Astrocyte of the spinal cord (primary cell): ENCODE measurements at regions not wholly inside any gene's neighbourhood (a gene's known extent, or its start where the extent isn't known, plus 50 kb on each side); places are given as distances from the start of the nearest gene placed in this dataset.

Experiments used
- DNase-seq: peaks from one replicate; pipeline ENCODE4 v3.0.0; 2011; ENCODE audit warnings: low read depth, low spot score
- H3K4me3 ChIP-seq: 2 replicates; pipeline ENCODE4 v1.5.1; 2011; ENCODE audit warnings: low read depth, mild to moderate bottlenecking, low read length, moderate library complexity
- in situ Hi-C: cut with HindIII; loops from 2 replicates; pipeline ENCODE4 v1.10.0; 2017; ENCODE audit warnings: low sequenced_read_pairs
- TF ChIP-seq, protein P1 (sequence below): IDR thresholded peaks from 2 replicates; pipeline ENCODE4 v1.5.1; 2012; ENCODE audit warnings: low read depth, mild to moderate bottlenecking, low read length, inconsistent platforms

DNA sequence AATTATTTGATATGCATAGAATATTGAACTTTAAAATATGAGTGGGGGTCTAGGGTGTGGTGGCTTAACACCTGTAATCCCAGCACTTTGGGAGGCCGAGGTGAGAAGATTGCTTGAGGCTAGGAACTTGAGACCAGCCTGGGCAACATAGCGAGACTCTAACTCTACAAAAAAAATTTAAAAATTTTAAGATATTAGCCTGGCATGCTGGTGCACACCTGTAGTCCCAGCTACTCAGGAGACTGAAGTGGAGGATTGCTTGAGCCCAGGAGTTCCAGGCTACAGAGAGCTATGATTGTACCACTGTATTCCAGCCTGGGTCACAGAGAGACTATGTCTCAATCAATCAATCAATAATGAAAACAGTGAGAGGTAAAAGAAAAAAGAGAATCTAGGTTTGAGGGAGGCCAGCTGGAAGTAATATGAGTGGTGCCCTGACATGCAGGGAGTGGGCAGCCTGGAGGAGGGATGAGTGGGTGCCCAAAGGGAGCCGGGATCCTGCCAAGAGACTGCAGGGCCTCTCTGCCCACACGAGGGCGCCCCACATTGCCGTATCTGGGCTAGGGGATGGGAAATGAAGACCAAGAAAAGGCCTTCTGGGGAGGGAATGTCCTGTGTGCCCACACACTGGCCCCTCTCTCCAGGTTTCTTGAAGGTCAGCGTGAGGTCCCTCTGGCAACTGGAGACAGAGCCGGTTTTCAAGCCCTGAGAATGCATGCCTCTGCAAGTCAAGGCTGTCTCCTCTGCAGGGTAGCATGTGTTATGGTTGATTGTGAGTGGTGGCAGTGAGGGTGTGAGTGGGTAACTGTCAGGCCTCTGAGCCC lies 93.9 kb upstream of the PPM1J start:
- no peak overlapping the region for H3K4me3 ChIP-seq

DNA sequence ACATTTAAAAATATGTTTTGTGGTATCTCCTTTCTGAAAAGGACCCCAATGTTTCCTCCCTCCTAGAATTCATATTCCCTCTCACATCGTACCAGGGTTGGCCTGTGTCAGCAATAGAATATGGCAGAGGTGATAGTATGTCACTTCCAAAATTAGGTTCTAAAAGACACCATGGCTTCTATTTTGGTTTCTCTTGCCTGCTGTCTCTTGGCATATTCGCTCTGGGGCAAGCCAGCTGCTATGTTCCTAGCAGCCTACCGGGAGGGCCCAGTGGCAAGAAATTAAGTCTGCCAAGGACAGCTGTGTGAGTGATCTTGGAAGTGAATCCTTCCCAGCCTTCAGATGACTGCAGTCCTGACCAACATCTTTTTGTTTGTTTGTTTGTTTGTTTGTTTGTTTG lies 92.9 kb upstream of the PPM1J start:
- DNase-seq: no peak
- no peak overlapping the region for H3K4me3 ChIP-seq
- in situ Hi-C loops: no loop called here
- TF ChIP-seq, protein P1, sequence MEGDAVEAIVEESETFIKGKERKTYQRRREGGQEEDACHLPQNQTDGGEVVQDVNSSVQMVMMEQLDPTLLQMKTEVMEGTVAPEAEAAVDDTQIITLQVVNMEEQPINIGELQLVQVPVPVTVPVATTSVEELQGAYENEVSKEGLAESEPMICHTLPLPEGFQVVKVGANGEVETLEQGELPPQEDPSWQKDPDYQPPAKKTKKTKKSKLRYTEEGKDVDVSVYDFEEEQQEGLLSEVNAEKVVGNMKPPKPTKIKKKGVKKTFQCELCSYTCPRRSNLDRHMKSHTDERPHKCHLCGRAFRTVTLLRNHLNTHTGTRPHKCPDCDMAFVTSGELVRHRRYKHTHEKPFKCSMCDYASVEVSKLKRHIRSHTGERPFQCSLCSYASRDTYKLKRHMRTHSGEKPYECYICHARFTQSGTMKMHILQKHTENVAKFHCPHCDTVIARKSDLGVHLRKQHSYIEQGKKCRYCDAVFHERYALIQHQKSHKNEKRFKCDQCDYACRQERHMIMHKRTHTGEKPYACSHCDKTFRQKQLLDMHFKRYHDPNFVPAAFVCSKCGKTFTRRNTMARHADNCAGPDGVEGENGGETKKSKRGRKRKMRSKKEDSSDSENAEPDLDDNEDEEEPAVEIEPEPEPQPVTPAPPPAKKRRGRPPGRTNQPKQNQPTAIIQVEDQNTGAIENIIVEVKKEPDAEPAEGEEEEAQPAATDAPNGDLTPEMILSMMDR: no peak

More for the DNA sequence above, 93.9 kb upstream of the PPM1J start:
- TF ChIP-seq, protein P1: peak; percentile 97
- DNase-seq: peak; percentile 66
- in situ Hi-C loops: no loop called here

DNA sequence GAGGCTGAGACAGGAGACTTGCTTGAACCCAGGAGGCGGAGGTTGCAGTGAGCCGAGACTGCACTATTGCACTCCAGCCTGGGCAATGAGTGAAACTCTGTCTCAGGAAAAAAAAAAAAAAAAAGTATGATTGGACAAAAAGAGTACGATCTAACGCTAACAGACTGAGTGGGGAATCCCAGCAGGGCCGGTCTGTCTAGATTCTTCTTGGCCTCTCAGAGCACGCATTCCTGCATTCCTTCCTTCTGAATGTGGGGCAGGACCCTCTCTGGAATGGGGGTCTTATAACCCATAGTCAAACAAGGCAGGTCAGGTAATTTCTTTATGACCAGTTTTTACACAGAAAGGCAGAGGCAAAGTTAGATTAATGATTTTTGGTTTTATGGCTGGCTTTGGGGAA lies 92.0 kb upstream of the PPM1J start:
- TF ChIP-seq, protein P1: no peak
- in situ Hi-C loops: no loop called here
- no peak for DNase-seq
- H3K4me3 ChIP-seq: no peak overlapping the region

DNA sequence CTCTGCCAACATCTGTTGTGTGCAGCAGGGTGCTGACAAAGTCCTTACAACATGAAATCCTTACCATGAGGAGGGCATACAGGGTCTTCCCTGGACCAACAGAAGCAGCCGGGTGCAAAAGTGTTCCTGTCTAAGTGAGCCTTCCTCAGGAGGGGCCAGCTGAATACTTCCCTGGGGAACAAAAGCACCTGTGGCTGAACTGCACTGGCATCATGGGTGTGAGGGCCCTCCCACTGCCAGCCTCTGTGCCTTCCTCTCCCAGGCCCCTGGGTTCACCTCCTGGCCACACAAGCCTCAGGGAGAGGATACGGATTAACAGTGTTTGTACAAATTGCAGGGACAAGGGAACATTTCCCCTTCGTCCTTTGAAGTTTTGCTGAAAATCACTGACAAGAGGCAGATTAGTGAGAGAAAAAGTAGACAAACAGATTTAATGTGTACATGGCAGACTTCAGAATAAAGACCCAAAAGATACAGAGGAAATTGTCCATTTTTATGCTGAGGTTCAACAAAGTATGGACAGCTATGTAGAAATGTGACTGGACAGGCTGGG lies 91.0 kb upstream of the PPM1J start:
- in situ Hi-C loops: no loop called here
- no peak for DNase-seq
- TF ChIP-seq, protein P1: no peak
- H3K4me3 ChIP-seq: no peak overlapping the region

DNA sequence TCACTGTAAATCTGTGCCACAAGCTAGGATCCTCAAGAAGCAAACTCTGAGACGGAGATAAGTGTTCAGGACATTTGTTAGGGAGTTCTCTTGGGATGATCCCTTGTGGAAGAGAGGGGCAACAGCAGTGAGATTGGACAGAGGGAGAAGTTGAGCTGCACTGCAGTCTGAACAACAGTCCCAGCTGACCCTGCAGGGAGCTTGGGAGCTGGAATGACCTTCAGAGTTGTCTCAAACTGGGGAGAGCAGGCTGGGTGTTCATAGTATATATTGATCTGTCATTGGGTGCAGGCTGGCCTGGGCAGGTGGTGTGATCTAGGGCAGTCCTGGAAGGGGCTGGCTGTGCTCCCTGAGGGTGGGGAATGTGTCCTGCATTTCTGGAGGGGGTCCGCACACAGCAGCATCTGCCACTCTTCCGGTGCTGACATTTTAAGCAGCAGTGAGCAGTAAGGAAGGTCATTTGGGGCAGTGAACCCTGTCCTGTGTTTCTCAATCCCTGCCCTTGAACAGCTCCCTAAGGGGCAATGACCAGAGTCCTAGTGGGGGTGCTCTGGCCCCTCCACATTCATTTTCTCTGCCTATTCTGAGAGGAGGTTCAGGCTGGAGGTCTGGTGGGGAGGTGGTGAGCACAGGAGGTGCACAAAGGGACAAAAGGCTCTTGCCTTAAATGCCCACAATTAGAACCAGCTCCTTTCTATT lies 90.2 kb upstream of the PPM1J start:
- TF ChIP-seq, protein P1: no peak
- in situ Hi-C loops: no loop called here
- no peak for DNase-seq
- H3K4me3 ChIP-seq: no peak overlapping the region

DNA sequence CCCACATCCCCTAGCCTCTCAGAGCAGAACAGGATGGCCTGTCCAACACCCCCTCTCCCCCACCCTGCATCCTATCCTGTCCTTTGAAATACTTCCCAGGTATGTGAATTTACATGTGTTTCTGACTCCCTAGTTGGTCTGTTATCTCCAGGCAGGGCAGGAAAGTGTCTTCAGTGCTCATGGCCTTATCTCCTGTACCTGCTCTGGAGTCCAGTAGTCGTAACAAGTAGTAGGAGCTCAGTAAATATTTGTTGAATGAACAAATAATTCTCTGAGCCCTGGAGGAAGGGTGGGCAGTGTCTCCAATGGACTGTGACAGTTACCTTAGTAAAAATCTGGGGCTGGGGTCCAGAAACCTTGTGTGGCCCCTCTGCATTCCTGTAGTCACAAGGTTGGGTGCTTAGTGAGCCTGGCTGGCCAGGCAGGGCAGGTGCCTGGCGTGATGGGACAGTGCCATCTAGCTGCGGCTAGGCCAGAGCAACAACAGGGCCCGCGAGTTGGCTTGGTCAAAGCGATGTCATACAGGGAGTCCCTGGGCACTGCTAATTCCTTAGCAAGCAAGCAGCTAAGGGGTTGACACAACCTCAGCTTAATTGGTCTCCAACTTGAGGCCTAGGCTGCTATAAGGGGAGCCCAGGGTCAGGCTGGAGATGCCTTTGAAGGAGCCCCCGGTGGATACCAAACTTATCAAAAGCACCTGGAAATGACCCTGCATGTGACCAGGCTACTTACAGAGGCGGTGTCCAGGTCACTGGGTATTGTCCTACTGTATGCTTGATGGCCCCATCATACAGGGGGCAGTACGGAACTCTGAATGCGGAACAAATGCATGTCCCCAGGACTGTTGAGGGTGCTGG lies 89.0 kb upstream of the PPM1J start:
- TF ChIP-seq, protein P1: peak; percentile 92
- H3K4me3 ChIP-seq: no peak overlapping the region
- peak; percentile 73 for DNase-seq
- in situ Hi-C loops: no loop called here
